ENCODE measurements at regions not wholly inside any gene's neighbourhood (a gene's known extent, or its start where the extent isn't known, plus 50 kb on each side); places are given as distances from the start of the nearest gene placed in this dataset.

GRCh38 chr20:57790176-57790575, 80.4 kb upstream of the PMEPA1 start:
- no peak for TF ChIP-seq CTCF (IDR thresholded peaks at IDR 0.05 in 8 of 11, conservative IDR thresholded peaks at IDR 0.05 in 3 of 11)
- TF ChIP-seq POLR2AphosphoS5 (IDR thresholded peaks at IDR 0.05), result no peak
